ENCODE measurements at regions not wholly inside any gene's neighbourhood (a gene's known extent, or its start where the extent isn't known, plus 50 kb on each side); places are given as distances from the start of the nearest gene placed in this dataset.

DNA sequence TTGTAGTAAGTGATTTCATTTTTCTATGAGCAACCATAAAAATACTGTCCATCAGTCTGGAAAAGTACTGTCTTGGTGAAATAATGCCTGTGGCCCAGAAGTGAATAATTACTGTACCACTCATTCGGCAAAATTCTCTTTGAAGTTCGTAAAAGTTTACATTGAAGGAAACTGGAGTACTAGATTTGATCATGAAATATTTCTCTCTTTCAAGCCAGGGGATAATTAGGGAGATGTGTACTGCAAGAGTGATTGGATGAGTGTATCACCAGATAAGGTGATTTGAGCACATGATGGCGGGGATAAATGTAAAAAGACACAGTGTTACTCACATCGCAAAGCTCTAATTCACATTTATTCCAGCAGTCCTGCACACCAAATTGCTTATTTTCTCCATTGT, 883.2 kb upstream of the PIK3C3 start:
- TF ChIP-seq, protein P1, sequence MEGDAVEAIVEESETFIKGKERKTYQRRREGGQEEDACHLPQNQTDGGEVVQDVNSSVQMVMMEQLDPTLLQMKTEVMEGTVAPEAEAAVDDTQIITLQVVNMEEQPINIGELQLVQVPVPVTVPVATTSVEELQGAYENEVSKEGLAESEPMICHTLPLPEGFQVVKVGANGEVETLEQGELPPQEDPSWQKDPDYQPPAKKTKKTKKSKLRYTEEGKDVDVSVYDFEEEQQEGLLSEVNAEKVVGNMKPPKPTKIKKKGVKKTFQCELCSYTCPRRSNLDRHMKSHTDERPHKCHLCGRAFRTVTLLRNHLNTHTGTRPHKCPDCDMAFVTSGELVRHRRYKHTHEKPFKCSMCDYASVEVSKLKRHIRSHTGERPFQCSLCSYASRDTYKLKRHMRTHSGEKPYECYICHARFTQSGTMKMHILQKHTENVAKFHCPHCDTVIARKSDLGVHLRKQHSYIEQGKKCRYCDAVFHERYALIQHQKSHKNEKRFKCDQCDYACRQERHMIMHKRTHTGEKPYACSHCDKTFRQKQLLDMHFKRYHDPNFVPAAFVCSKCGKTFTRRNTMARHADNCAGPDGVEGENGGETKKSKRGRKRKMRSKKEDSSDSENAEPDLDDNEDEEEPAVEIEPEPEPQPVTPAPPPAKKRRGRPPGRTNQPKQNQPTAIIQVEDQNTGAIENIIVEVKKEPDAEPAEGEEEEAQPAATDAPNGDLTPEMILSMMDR (IDR thresholded peaks at IDR 0.05 in 2 of 3, conservative IDR thresholded peaks at IDR 0.05 in 1 of 3; ENCODE audit: control insufficient read depth in 2 of 3, extremely low read depth in 1 of 3, insufficient read depth in 1 of 3, low read depth in 3 of 3, low read length in 3 of 3), result no peak
- TF ChIP-seq POLR2AphosphoS5 (IDR thresholded peaks at IDR 0.05; ENCODE audit: low read length), result no peak
- no peak for TF ChIP-seq POLR2AphosphoS2 (IDR thresholded peaks at IDR 0.05; ENCODE audit: low read depth, low read length)
- no peak for TF ChIP-seq CHD2 (IDR thresholded peaks at IDR 0.05; ENCODE audit: borderline replicate concordance, low read depth, low read length)
- TF ChIP-seq POLR2A (IDR thresholded peaks at IDR 0.05; ENCODE audit: low read depth, low read length), result no peak
- TF ChIP-seq, protein P2, sequence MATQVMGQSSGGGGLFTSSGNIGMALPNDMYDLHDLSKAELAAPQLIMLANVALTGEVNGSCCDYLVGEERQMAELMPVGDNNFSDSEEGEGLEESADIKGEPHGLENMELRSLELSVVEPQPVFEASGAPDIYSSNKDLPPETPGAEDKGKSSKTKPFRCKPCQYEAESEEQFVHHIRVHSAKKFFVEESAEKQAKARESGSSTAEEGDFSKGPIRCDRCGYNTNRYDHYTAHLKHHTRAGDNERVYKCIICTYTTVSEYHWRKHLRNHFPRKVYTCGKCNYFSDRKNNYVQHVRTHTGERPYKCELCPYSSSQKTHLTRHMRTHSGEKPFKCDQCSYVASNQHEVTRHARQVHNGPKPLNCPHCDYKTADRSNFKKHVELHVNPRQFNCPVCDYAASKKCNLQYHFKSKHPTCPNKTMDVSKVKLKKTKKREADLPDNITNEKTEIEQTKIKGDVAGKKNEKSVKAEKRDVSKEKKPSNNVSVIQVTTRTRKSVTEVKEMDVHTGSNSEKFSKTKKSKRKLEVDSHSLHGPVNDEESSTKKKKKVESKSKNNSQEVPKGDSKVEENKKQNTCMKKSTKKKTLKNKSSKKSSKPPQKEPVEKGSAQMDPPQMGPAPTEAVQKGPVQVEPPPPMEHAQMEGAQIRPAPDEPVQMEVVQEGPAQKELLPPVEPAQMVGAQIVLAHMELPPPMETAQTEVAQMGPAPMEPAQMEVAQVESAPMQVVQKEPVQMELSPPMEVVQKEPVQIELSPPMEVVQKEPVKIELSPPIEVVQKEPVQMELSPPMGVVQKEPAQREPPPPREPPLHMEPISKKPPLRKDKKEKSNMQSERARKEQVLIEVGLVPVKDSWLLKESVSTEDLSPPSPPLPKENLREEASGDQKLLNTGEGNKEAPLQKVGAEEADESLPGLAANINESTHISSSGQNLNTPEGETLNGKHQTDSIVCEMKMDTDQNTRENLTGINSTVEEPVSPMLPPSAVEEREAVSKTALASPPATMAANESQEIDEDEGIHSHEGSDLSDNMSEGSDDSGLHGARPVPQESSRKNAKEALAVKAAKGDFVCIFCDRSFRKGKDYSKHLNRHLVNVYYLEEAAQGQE (IDR thresholded peaks at IDR 0.05; ENCODE audit: low read depth, low read length), result no peak
- no peak for TF ChIP-seq ZNF274 (IDR thresholded peaks at IDR 0.05; ENCODE audit: insufficient read depth, insufficient read length)
- no peak for TF ChIP-seq CREB1 (IDR thresholded peaks at IDR 0.05; ENCODE audit: low read depth)
- no peak for TF ChIP-seq NFXL1 (IDR thresholded peaks at IDR 0.05; ENCODE audit: borderline replicate concordance)
- no peak for TF ChIP-seq SPI1 (IDR thresholded peaks at IDR 0.05; ENCODE audit: borderline replicate concordance, insufficient read depth, low read depth, low read length)

Data from GM12878 (cell line).